HG03025 (cell line): ENCODE measurements at regions not wholly inside any gene's neighbourhood (a gene's known extent, or its start where the extent isn't known, plus 50 kb on each side); places are given as distances from the start of the nearest gene placed in this dataset.
"Not testable (repeated sequence)": the region's sequence is repeated elsewhere in the genome, so short reads cannot be mapped to it uniquely, and the experiment has no call there.

Experiments
- ATAC-seq: cut with Tn5 transposase; IDR thresholded peaks from one replicate; pipeline ENCODE4 v1.9.1; 2021; ENCODE audit warnings: mild to moderate bottlenecking, moderate library complexity; ENCODE audit not compliant: unreplicated experiment, low FRiP score

GRCh38 chr7:47093320-47094234 lies 488.3 kb downstream of the TNS3 start:
- ATAC-seq = no peak

- no peak for ATAC-seq
Observed at GRCh38 chr7:47092336-47092735, 489.6 kb downstream of the TNS3 start.

DNA sequence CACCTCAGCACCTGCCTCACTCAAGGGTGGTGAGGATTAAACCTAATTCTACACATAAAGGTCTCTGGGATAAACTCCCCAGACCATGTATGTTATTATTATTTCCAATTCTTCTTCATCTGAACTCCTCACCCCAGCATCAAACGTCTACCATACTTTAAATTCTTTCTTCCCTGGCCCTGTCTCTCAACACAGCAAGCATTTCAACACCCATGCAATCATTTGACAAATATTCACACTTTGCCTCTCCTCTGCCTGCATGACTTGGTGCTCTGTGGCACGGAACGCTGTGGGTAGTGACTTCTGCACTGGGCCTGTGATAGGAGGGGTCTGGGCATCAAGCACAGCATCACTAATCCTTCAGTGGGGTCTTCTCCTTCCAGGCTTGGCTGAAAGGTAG lies 490.8 kb downstream of the TNS3 start:
- no peak for ATAC-seq

GRCh38 chr7:47089461-47089860 lies 492.4 kb downstream of the TNS3 start:
- no peak for ATAC-seq

DNA sequence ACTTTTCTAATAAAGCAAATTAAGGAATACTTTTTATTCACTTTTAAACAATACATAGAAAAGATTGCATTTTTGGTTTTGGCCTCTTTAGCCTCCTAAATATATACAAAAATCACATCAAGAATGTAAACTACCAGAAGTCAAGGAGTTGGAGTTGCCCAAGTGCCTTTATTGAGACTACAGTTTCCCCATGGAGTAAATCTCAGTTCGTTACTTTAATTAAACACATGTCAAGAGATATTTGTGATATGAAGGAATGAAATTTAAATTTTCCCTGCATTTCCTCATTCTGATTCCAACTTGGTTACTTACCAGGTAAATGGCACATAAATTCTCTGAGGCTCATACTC lies 492.9 kb downstream of the TNS3 start:
- ATAC-seq = no peak

DNA sequence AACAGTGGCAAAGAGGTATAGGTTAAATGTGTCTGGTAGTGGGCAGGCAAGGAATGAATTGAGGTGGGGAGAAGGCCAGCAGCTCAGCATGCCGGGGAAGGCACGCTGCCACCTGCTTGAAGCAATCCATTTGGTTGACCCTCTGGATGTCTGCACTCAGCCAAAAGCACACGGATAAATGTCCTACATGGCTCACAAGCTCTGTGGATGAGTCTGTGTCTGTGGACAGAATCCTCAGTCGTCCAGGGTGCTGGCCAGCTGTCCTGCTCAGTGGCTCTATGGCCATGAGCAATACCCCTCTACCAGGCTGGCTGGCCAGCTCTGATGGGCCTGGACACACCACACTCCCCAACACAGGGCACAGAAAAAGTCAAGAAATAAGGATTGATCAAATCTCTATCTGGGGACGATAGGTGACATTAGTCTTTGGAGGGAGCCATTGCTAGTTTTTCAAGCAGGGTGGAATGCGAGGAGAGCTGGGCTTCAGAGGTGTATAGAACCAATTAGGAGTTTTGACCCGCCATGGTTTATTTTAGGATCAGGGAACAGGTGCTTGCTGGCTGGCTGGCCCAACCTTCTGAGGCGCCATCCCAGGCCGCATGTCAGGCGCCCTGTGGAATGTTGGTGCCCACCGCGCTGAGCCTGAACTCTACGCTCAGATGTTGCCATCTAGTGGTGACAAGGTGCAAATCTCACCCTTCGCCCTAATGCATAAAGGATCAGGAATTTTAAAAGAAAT lies 493.4 kb downstream of the TNS3 start:
- ATAC-seq = no peak

DNA sequence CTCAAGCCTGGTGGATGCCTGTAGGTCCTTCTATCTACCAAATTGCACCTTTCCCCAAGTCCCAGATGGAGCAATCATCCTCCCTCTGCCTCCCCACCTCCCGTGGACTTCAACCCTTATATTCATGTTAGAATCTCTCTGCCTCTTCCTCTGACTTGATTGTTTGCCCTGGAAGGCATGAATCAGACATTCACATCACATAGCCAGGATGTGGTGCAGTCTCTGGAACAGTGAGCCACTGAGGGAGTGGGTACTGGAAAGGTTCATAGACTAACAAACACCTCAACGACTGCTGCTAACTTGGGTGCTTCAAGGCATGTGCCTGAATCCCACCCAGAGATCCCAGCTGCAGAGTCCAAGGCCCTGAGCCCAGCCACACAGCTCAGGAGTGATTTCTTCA lies 494.0 kb downstream of the TNS3 start:
- ATAC-seq = no peak

- ATAC-seq = no peak
Observed at GRCh38 chr7:47085491-47086275, 496.2 kb downstream of the TNS3 start.

- ATAC-seq = no peak
Observed at GRCh38 chr7:47083476-47084250, 498.2 kb downstream of the TNS3 start.

- no peak for ATAC-seq
Observed at GRCh38 chr7:47080816-47081215, 501.1 kb downstream of the TNS3 start.

DNA sequence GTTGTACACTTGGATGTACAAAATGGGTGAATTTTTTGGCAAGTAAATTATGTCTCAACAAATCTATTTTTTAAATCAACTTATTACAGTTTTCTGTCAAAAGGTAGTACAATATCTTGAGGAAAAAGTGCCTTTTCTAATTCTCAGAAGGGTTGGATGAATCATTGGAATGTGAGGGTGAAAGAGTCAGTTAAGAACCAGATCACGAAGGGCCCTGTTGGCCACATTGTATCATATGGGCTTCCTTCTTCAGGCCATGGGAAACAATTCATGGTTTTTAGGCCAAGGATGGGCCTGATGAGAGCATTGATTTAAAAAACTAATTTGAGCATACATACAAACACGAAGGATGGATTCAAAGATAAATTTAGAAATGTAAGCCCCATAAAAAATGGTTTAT lies 503.7 kb downstream of the TNS3 start:
- ATAC-seq = no peak

- ATAC-seq = no peak
Observed at GRCh38 chr7:47074702-47075153, 507.2 kb downstream of the TNS3 start.

DNA sequence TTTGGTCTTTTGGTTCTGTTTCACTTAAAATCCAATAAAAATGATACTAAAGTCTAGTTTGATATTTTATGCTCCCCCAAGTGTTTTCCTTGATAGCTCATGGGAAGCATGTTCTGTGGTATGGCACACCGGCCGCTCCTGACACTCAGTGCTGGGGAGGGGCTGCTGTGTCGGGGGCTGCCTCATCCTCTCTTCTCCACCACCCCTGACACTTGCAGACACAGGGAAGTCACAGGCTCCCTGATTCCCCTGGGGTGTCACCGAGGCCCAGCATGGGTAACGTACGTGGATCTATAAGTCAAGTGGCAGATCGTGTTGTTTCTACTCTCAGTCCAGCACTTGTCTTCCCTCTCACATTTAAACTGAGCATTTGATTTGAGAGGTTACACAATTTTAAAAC lies 508.6 kb downstream of the TNS3 start:
- no peak for ATAC-seq

GRCh38 chr7:47071866-47072265 lies 510.0 kb downstream of the TNS3 start:
- ATAC-seq = no peak

DNA sequence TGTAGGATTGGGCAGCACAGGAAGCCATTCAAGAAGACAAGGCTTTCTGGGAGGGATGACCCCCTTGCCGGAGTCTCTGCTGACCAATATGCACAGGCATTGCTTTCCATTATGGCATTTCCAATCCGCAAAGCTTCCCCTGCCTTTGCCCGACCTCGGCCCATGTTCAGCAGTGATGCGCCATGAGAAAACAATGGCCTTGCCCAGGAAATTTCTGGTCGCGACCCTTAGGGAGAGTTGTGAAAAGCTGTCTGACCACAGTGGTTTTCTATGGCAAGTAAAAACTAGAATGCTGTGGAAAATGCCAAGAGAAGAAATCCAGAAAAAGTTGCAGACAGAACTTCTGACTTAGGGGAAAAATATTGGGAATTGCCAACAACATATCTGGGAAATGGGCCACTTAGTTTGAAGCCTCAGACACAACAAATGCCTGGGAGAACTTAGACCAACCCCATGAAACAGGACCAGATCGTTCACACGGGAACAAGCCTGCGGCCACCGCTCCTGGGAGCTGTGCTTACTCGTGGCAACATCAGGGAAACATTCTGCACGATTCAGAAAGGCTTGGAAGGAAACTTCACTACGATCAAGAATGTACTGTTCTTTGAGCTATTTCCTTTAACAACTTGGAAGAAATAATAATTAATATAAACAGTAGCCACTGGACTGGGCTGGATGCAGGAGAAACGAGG lies 512.4 kb downstream of the TNS3 start:
- ATAC-seq = no peak

DNA sequence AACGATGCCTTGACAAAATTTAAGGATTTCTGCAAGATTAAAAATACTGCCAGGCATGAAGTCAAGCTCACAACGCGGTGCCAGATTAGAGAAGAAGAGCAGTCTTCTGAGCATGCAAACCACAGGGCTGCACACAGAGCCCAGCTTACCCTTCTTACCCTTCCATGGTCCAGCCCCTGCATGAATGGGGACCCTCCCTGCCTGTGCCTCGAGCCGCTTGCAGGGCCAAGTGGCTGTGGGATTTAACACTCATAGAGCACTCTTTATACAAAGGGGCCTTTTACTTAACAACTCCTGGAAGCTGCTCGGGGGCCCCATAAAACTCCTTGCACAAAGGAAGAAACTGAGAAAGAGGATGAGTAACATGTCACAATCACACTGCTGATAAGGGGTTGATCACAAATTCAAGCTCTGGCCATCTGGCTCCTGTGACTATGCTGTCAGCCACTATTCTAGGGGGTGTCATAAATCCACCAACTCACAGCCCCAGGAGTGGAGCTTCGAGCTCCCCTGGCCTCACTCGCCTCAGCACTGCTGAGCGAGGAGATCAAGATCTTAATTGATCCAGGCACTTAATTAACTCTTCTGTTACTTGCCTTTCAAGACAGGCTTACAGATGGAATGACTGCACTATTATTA lies 514.8 kb downstream of the TNS3 start:
- ATAC-seq = no peak

DNA sequence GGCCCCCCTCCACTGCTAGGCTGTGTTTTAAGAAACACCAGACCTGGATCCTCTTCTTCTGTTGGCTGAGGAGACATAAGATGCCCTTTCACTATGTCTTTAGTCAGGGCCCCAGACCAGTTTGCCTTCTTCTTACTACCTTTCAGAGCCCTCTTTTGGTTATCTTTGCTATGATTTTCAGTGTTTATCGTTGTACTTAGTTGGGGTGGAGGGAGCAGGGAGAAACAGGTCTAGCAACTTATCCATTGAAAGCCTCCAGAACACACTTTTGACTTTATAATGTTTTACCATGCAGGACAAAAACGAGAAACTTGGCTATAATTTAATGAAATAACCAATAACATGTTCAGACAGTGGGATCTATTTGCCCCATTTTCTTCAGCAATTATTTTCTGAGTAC lies 525.2 kb downstream of the TNS3 start:
- no peak for ATAC-seq

DNA sequence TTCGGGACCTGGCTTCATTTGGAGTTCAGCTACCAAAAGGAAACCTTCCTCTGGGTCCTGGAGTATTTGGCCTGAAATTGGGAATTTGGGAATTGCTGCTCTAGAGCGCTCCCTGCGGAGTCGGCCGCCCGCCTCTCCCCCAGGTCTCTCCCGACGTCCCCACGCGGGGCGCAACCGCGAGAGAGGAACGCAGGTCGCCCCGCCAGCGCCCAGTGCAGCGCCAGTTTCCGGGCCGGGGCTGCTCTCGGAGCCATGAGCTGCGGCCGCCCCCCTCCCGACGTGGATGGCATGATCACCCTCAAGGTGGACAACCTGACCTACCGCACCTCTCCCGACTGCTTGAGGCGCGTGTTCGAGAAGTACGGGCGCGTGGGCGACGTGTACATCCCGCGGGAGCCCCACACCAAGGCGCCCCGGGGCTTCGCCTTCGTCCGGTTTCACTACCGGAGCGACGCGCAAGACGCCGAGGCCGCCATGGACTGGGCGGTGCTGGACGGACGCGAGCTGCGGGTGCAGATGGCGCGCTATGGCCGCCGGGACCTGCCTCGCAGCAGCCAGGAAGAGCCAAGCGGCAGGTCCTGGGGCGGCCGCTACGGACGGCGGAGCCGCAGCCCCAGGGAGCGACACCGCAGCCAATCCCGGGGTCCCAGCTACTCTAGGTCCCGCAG lies 529.2 kb downstream of the TNS3 start:
- not testable (repeated sequence) for ATAC-seq
